ENCODE measurements at regions not wholly inside any gene's neighbourhood (a gene's known extent, or its start where the extent isn't known, plus 50 kb on each side); places are given as distances from the start of the nearest gene placed in this dataset.

- TF ChIP-seq, protein P1, sequence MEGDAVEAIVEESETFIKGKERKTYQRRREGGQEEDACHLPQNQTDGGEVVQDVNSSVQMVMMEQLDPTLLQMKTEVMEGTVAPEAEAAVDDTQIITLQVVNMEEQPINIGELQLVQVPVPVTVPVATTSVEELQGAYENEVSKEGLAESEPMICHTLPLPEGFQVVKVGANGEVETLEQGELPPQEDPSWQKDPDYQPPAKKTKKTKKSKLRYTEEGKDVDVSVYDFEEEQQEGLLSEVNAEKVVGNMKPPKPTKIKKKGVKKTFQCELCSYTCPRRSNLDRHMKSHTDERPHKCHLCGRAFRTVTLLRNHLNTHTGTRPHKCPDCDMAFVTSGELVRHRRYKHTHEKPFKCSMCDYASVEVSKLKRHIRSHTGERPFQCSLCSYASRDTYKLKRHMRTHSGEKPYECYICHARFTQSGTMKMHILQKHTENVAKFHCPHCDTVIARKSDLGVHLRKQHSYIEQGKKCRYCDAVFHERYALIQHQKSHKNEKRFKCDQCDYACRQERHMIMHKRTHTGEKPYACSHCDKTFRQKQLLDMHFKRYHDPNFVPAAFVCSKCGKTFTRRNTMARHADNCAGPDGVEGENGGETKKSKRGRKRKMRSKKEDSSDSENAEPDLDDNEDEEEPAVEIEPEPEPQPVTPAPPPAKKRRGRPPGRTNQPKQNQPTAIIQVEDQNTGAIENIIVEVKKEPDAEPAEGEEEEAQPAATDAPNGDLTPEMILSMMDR (conservative IDR thresholded peaks at IDR 0.05; ENCODE audit: low read length), result no peak
- DNase-seq (ENCODE audit: low read depth), result no peak
- no peak overlapping the region for H3K4me3 ChIP-seq (ENCODE audit: low read length)
Observed at GRCh38 chr13:80454245-80454644, 113.3 kb upstream of the SPRY2 start.

- no peak for DNase-seq (ENCODE audit: low read depth)
- no peak overlapping the region for H3K4me3 ChIP-seq (ENCODE audit: low read length)
- TF ChIP-seq, protein P1 (conservative IDR thresholded peaks at IDR 0.05; ENCODE audit: low read length), result no peak
Observed at GRCh38 chr13:80452279-80452678, 111.4 kb upstream of the SPRY2 start.

DNA sequence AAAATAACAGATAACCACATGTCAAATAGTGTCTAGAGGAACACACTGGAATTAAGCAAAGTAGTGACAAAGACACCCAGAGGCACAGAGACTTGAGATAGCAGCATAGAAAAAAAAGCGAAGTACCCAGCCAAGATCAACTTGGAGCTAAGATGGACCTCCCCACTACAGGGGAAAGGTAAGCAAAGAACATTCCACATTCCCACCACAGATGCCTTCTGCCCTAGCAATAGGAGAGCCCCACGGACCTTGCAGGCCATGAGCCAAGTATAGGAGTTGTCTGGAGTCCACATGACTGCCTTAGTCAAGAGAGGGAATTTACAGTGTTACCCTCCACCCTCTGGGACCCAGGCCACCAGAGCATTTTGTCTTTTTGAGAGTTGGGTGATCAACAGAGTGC is 110.7 kb upstream of the SPRY2 start:
- TF ChIP-seq, protein P1 (conservative IDR thresholded peaks at IDR 0.05; ENCODE audit: low read length), result no peak
- H3K4me3 ChIP-seq (ENCODE audit: low read length), result no peak overlapping the region
- DNase-seq (ENCODE audit: low read depth), result no peak

GRCh38 chr13:80450386-80450785 is 109.5 kb upstream of the SPRY2 start:
- TF ChIP-seq, protein P1 (conservative IDR thresholded peaks at IDR 0.05; ENCODE audit: low read length), result no peak

GRCh38 chr13:80448725-80449124 is 107.8 kb upstream of the SPRY2 start:
- TF ChIP-seq, protein P1 (conservative IDR thresholded peaks at IDR 0.05; ENCODE audit: low read length), result no peak
- no peak overlapping the region for H3K4me3 ChIP-seq (ENCODE audit: low read length)
- DNase-seq (ENCODE audit: low read depth), result no peak

More at GRCh38 chr13:80450386-80450785, 109.5 kb upstream of the SPRY2 start:
- no peak for DNase-seq (ENCODE audit: low read depth)
- no peak overlapping the region for H3K4me3 ChIP-seq (ENCODE audit: low read length)

DNA sequence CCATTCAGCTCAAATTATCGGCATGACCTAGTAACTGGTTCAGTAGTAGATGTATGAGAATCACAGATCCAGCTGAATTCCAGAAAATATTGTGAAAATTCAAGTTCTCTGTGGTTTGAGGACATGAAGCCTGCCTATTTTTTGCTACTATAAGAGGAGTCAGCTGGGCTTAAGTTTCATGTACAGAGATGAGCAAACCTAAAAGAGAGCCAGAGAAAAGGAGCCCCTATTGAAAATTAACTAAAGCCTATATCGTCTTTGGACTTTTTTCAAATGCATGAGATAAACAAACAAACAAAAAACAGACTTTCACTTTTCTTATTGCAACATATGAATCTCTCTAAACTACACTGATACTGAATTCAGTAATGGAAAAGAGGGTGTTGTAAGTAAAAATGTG is 106.8 kb upstream of the SPRY2 start:
- TF ChIP-seq, protein P1 (conservative IDR thresholded peaks at IDR 0.05; ENCODE audit: low read length), result no peak
- DNase-seq (ENCODE audit: low read depth), result no peak
- H3K4me3 ChIP-seq (ENCODE audit: low read length), result no peak overlapping the region

DNA sequence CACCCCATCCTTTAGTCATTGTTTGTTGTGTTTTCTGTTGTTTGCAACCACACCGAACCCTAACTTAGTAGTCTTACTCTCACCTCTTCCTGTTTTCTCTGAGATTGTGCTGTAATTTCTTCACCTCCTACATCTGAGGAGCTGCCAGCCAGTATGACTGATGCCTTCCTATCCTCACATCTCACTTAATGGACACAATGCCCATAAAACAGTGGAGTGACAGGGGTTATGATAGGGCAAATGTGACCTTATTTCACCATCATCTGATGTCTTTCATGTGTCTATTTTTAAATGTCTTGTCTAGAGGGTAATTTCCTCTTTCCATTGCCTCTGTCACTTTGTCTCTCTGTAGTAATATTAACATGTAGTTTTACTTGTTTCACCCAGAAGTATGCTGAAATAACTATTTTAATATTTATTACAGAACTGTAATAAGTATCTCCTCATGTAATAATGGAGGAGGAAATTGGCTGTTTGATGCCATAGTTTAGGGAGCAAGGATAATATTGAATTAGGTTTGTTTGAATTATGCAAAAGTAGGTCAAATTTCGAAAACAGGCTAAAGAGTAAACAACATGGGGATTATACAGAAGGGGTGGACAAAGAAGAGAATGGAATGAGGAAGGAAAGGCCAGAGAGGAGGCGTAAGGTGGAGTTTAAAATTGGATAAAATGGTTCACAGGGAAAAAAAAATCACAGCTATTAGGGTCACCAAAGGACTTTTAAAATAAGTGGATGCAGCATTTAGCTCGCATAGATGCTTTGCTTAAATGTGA is 103.5 kb upstream of the SPRY2 start:
- H3K4me3 ChIP-seq (ENCODE audit: low read length), result no peak overlapping the region
- TF ChIP-seq, protein P1 (conservative IDR thresholded peaks at IDR 0.05; ENCODE audit: low read length), result no peak
- no peak for DNase-seq (ENCODE audit: low read depth)

Measured in AG10803 (cell line).